OCI-LY1 (cell line): ENCODE measurements at regions not wholly inside any gene's neighbourhood (a gene's known extent, or its start where the extent isn't known, plus 50 kb on each side); places are given as distances from the start of the nearest gene placed in this dataset.

Experiments used
- H2AFZ ChIP-seq: fragments of 200-600 bp; sonication (generic), shearing (Covaris generic); 2 replicates; pipeline ENCODE4 v1.6.0; 2014; ENCODE audit warnings: antibody characterized with exemption, mild to moderate bottlenecking, low read length
- H3F3A ChIP-seq: fragments of 200-600 bp; sonication (generic), shearing (Covaris generic); 2 replicates; pipeline ENCODE4 v1.6.0; 2014; ENCODE audit warnings: mild to moderate bottlenecking, antibody characterized with exemption, low read length, moderate library complexity; ENCODE audit not compliant: insufficient read depth
- H3K27ac ChIP-seq: fragments of 200-600 bp; sonication (generic); 2 replicates; pipeline ENCODE4 v1.5.1; 2014; ENCODE audit warnings: low read length, mixed run types, mild to moderate bottlenecking, low read depth; ENCODE audit not compliant: poor library complexity, severe bottlenecking
- H3K27me3 ChIP-seq: fragments of 200-600 bp; sonication (generic); 2 replicates; pipeline ENCODE4 v1.6.0; 2014; ENCODE audit warnings: antibody characterized with exemption, mild to moderate bottlenecking, low read length, moderate library complexity; ENCODE audit not compliant: insufficient read depth
- H3K36me3 ChIP-seq: fragments of 200-600 bp; sonication (generic); 2 replicates; pipeline ENCODE4 v1.6.1; 2014; ENCODE audit warnings: mild to moderate bottlenecking, antibody characterized with exemption, low read length, moderate library complexity, mixed read lengths; ENCODE audit not compliant: insufficient read depth
- H3K4me1 ChIP-seq: fragments of 200-600 bp; sonication (generic); 2 replicates; pipeline ENCODE4 v1.5.1; 2014; ENCODE audit warnings: mild to moderate bottlenecking, low read length, moderate library complexity; ENCODE audit not compliant: insufficient read depth, severe bottlenecking
- H3K4me2 ChIP-seq: fragments of 200-600 bp; sonication (generic), shearing (Covaris generic); 2 replicates; pipeline ENCODE4 v1.6.1; 2014; ENCODE audit warnings: low read length
- H3K4me3 ChIP-seq: fragments of 200-600 bp; sonication (generic); 2 replicates; pipeline ENCODE4 v1.5.1; 2014; ENCODE audit warnings: low read length, low read depth, mild to moderate bottlenecking, mixed read lengths; ENCODE audit not compliant: poor library complexity, severe bottlenecking
- H3K79me2 ChIP-seq: fragments of 200-600 bp; shearing (Covaris generic); 2 replicates; pipeline ENCODE4 v1.6.1; 2016; ENCODE audit warnings: mixed run types, low read length, mixed read lengths; ENCODE audit not compliant: insufficient read depth
- H3K9ac ChIP-seq: fragments of 200-600 bp; sonication (generic), shearing (Covaris generic); 2 replicates; pipeline ENCODE4 v1.6.1; 2014; ENCODE audit warnings: mild to moderate bottlenecking, low read length, mixed read lengths
- H3K9me2 ChIP-seq: fragments of 200-600 bp; sonication (generic), shearing (Covaris generic); 2 replicates; pipeline ENCODE4 v1.6.1; 2014; ENCODE audit warnings: low read depth, mild to moderate bottlenecking, low read length, mixed read lengths
- H3K9me3 ChIP-seq: fragments of 200-600 bp; shearing (Covaris generic); 2 replicates; pipeline ENCODE4 v1.6.1; 2014; ENCODE audit warnings: low read length, mixed read lengths
- H4K20me1 ChIP-seq: fragments of 200-600 bp; sonication (generic), shearing (Covaris generic); 2 replicates; pipeline ENCODE4 v1.6.0; 2016; ENCODE audit warnings: mild to moderate bottlenecking, low read length; ENCODE audit not compliant: insufficient read depth
- CTCF ChIP-seq: fragments of 200-600 bp; sonication (generic), shearing (Covaris generic); IDR thresholded peaks from 2 replicates; pipeline ENCODE4 v1.5.1; 2017; ENCODE audit warnings: mild to moderate bottlenecking, antibody characterized with exemption, low read length, moderate library complexity, mixed read lengths
- EZH2 ChIP-seq: fragments of 200-600 bp; sonication (generic), shearing (Covaris generic); IDR thresholded peaks from 2 replicates; pipeline ENCODE4 v1.8.0; 2017; ENCODE audit warnings: borderline replicate concordance, mixed run types, mild to moderate bottlenecking, antibody characterized with exemption, low read length, moderate library complexity, mixed read lengths

GRCh38 chrX:144335402-144335801 lies 451.5 kb downstream of the UBE2NL start:
- Histone ChIP-seq H3K4me2 (no peak overlapping the region), H2AFZ (no peak overlapping the region), H3F3A (no peaks in the 10 kb centered on the region), H3K9me3 (no peaks in the 10 kb centered on the region), H3K4me3 (no peak overlapping the region), H3K9me2 (no peaks in the 10 kb centered on the region), H3K27ac (no peak overlapping the region), H3K27me3 (no peaks in the 10 kb centered on the region), H3K36me3 (no peaks in the 10 kb centered on the region), H3K79me2 (no peaks in the 10 kb centered on the region), H3K9ac (no peak overlapping the region), H4K20me1 (no peaks in the 10 kb centered on the region), H3K4me1 (no peaks in the 10 kb centered on the region)
- no peak for TF ChIP-seq EZH2
- no peak for TF ChIP-seq CTCF

- Histone ChIP-seq H3F3A (no peaks in the 10 kb centered on the region), H3K4me1 (no peaks in the 10 kb centered on the region), H3K4me2 (no peak overlapping the region), H3K9ac (no peak overlapping the region), H3K9me2 (no peaks in the 10 kb centered on the region), H3K27ac (no peak overlapping the region), H3K36me3 (no peaks in the 10 kb centered on the region), H2AFZ (no peak overlapping the region), H3K27me3 (no peaks in the 10 kb centered on the region), H3K4me3 (no peak overlapping the region), H4K20me1 (no peaks in the 10 kb centered on the region), H3K79me2 (no peaks in the 10 kb centered on the region), H3K9me3 (no peaks in the 10 kb centered on the region)
- TF ChIP-seq CTCF (no peak), EZH2 (no peak)
These were observed 495.3 kb downstream of the UBE2NL start for GRCh38 chrX:144379156-144379555.

- Histone ChIP-seq H3K9me2 (no peaks in the 10 kb centered on the region), H3K4me1 (no peaks in the 10 kb centered on the region), H3K9me3 (no peaks in the 10 kb centered on the region), H2AFZ (no peak overlapping the region), H3K27ac (no peak overlapping the region), H3K4me3 (no peak overlapping the region), H3K27me3 (no peaks in the 10 kb centered on the region), H3K36me3 (no peaks in the 10 kb centered on the region), H3F3A (no peaks in the 10 kb centered on the region), H4K20me1 (no peaks in the 10 kb centered on the region), H3K9ac (no peak overlapping the region), H3K4me2 (no peak overlapping the region), H3K79me2 (no peaks in the 10 kb centered on the region)
- TF ChIP-seq CTCF: no peak
- TF ChIP-seq EZH2: no peak
These were observed 504.9 kb downstream of the UBE2NL start for GRCh38 chrX:144388738-144389137.
